Body of pancreas (tissue), 4 donors: ENCODE measurements at regions not wholly inside any gene's neighbourhood (a gene's known extent, or its start where the extent isn't known, plus 50 kb on each side); places are given as distances from the start of the nearest gene placed in this dataset.

Source experiments
- CTCF ChIP-seq, 7 experiments: fragments of 450-650 bp in 4 of 7; fragments of 200-600 bp in 3 of 7; sonication (generic) in 3 of 7; IDR thresholded peaks; one replicate each; pipeline ENCODE4 v1.5.1; 2016 to 2019; ENCODE audit warnings: antibody characterized with exemption in 7 of 7
- POLR2A ChIP-seq, 3 donors: fragments of 450-650 bp; IDR thresholded peaks; one replicate each; pipeline ENCODE4 v1.6.1; 2016; ENCODE audit warnings: antibody characterized with exemption in 3 of 3, mild to moderate bottlenecking in 2 of 3

- TF ChIP-seq CTCF (IDR thresholded peaks at IDR 0.05) (no peak), POLR2A (IDR thresholded peaks at IDR 0.05) (no peak)
These were observed 68.1 kb upstream of the BCOR start for GRCh38 chrX:40165861-40166260.
